B cell (primary cell): ENCODE measurements at regions not wholly inside any gene's neighbourhood (a gene's known extent, or its start where the extent isn't known, plus 50 kb on each side); places are given as distances from the start of the nearest gene placed in this dataset.

ENCODE experiments used
- CTCF ChIP-seq: fragments of 200-600 bp; IDR thresholded peaks from one replicate; pipeline ENCODE4 v1.8.0; 2022; ENCODE audit warnings: antibody characterized with exemption, mild to moderate bottlenecking
- EZH2 ChIP-seq: IDR thresholded peaks from 2 replicates; pipeline ENCODE4 v1.6.1; 2012; ENCODE audit warnings: borderline replicate concordance, low read depth, mild to moderate bottlenecking, moderate library complexity, low read length; ENCODE audit not compliant: insufficient read depth, poor library complexity, severe bottlenecking

- TF ChIP-seq CTCF (no peak), EZH2 (no peak)
Observed at GRCh38 chr9:8014997-8015682, 215.6 kb upstream of the DMAC1 start.
